BE2C (cell line): ENCODE measurements at regions not wholly inside any gene's neighbourhood (a gene's known extent, or its start where the extent isn't known, plus 50 kb on each side); places are given as distances from the start of the nearest gene placed in this dataset.
"Not testable (repeated sequence)": the region's sequence is repeated elsewhere in the genome, so short reads cannot be mapped to it uniquely, and the experiment has no call there.

Experiments used
- DNase-seq: peaks from one replicate; pipeline ENCODE4 v3.0.0-alpha.2; 2020
- H3K27me3 ChIP-seq: fragments of 250-450 bp; sonication (Bioruptor Pico); 2 replicates; pipeline ENCODE4 v1.5.1; 2020; ENCODE audit warnings: mild to moderate bottlenecking
- H3K36me3 ChIP-seq: fragments of 250-450 bp; sonication (Bioruptor Pico); 2 replicates; pipeline ENCODE4 v1.5.1; 2020; ENCODE audit warnings: mild to moderate bottlenecking
- H3K4me1 ChIP-seq: fragments of 250-450 bp; sonication (Bioruptor Pico); 2 replicates; pipeline ENCODE4 v1.5.1; 2020
- H3K4me3 ChIP-seq: 2 replicates; pipeline ENCODE4 v1.5.1; 2011; ENCODE audit warnings: low read depth, low read length
- H3K9me3 ChIP-seq: fragments of 250-450 bp; sonication (Bioruptor Pico); 2 replicates; pipeline ENCODE4 v1.5.1; 2020
- TF ChIP-seq, protein P1 (sequence below): IDR thresholded peaks from 2 replicates; pipeline ENCODE4 v1.5.1; 2012; ENCODE audit warnings: mild to moderate bottlenecking, low read depth, low read length

DNA sequence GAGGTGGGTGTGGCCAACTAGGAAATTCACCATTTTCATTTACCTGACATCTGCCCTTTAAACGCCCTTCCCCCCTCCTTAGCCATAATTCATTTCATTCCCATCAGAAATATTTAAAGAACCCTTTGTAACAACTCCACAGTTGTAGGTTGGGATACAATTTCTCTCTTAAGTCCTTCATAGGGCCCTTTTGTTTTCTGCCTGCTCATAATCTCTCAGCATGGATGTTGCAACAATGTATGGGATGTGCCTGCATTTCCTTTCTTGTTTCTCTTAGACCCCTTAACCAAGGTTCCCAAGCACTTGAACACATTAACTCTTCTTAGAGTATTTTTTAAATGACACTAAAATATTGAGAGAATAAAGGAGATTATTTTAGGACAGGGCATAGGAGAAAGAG is 51.7 kb upstream of the MYO10 start:
- Histone ChIP-seq H3K27me3 (no peaks in the 10 kb centered on the region), H3K36me3 (no peaks in the 10 kb centered on the region), H3K9me3 (no peaks in the 10 kb centered on the region; the same call in 1 of the 2 replicates), H3K4me1 (no peaks in the 10 kb centered on the region), H3K4me3 (no peak overlapping the region)
- no peak for DNase-seq
- TF ChIP-seq, protein P1, sequence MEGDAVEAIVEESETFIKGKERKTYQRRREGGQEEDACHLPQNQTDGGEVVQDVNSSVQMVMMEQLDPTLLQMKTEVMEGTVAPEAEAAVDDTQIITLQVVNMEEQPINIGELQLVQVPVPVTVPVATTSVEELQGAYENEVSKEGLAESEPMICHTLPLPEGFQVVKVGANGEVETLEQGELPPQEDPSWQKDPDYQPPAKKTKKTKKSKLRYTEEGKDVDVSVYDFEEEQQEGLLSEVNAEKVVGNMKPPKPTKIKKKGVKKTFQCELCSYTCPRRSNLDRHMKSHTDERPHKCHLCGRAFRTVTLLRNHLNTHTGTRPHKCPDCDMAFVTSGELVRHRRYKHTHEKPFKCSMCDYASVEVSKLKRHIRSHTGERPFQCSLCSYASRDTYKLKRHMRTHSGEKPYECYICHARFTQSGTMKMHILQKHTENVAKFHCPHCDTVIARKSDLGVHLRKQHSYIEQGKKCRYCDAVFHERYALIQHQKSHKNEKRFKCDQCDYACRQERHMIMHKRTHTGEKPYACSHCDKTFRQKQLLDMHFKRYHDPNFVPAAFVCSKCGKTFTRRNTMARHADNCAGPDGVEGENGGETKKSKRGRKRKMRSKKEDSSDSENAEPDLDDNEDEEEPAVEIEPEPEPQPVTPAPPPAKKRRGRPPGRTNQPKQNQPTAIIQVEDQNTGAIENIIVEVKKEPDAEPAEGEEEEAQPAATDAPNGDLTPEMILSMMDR, result no peak

DNA sequence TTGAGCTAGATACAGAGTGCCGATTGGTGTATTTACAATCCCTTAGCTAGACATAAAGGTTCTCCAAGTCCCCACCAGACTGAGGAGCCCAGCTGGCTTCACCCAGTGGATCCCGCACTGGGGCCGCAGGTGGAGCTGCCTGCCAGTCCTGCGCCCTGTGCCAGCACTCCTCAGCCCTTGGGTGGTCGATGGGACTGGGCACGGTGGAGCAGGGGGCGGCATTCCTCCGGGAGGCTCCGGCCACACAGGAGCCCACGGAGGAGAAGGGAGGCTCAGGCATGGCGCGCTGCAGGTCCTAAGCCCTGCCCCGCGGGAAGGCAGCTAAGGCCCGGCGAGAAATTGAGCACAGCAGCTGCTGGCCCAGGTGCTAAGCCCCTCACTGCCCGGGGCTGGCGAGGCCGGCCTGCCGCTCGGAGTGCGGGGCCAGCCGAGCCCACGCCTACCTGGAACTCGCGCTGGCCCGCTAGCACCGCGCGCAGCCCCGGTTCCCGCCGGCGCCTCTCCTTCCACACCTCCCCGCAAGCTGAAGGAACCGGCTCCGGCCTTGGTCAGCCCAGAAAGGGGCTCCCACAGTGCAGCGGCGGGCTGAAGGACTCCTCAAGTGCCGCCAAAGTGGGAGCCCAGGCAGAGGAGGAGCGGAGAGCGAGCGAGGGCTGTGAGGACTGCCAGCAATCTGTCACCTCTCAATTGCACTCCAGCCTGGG is 54.9 kb upstream of the MYO10 start:
- not testable (repeated sequence) for H3K4me3 ChIP-seq

DNA sequence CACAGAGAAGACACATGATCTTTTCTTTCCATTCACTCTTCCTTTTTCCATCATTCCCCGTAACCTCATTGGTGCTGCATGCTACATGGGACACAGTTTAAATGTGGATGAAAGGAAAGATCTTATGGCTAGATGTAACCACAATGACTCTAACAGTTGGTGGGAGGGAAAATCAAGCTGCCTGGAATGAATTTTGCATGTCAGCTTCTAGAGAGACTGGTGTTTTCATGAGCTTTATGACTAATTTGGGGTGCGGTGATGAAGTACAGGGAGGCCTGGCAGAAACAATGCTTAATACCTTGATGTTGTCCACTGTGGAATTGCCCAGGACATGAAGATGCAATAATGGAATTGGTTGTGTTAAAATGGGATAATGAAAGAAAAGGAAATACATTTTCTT is 55.9 kb upstream of the MYO10 start:
- TF ChIP-seq, protein P1, result no peak
- Histone ChIP-seq H3K27me3 (no peaks in the 10 kb centered on the region), H3K4me3 (no peak overlapping the region), H3K36me3 (no peaks in the 10 kb centered on the region), H3K9me3 (no peaks in the 10 kb centered on the region), H3K4me1 (no peaks in the 10 kb centered on the region)
- DNase-seq, result no peak

More for the DNA sequence above, 54.9 kb upstream of the MYO10 start:
- H3K27me3 ChIP-seq, H3K36me3 ChIP-seq, DNase-seq, H3K9me3 ChIP-seq, H3K4me1 ChIP-seq: not testable (repeated sequence)

DNA sequence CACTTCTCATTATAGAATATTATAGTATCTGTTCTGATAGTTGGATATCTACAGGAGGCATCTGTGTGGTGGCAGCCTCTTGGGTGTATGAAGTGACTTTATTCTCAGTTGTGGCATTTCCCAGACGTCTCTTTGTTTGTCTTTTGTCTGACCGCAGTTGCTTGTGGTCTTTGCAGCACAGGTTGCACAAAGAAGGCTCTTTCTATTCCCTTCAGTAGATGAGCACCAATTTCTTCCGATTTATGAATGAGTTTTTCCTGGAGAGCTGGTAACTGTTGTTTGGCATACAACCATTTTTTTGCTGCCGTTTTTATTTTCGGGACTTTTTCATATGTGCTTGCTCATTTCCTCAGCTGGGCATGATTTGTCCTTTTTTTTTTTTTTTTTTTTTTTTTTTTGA is 56.4 kb upstream of the MYO10 start:
- no peak overlapping the region for H3K4me3 ChIP-seq
- H3K9me3 ChIP-seq, result no peaks in the 10 kb centered on the region
- H3K4me1 ChIP-seq, result no peaks in the 10 kb centered on the region
- TF ChIP-seq, protein P1, result no peak
- DNase-seq, result no peak
- no peaks in the 10 kb centered on the region for H3K36me3 ChIP-seq
- H3K27me3 ChIP-seq, result no peaks in the 10 kb centered on the region

DNA sequence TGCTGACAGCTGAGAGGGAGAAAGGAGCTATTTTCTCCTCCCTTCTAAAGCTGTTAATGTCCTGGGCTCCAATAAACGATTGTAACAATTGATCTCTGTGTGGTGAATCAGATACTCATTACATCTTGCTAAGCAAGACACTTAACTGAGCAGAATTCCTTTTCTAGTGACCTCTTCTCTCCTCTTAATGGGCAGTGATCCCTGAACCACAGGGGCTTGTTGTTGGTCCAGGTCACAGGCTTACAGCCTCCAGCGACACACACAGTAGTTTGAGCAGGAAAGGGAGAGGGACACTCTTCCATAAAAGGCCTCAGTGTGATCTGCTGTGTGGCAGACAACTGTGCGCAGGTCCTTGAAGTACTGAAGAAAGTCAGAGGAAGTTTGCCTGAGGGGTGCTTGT is 58.5 kb upstream of the MYO10 start:
- Histone ChIP-seq H3K27me3 (no peaks in the 10 kb centered on the region), H3K4me1 (no peaks in the 10 kb centered on the region), H3K36me3 (no peaks in the 10 kb centered on the region), H3K4me3 (no peak overlapping the region), H3K9me3 (no peaks in the 10 kb centered on the region)
- no peak for DNase-seq
- TF ChIP-seq, protein P1, result no peak

DNA sequence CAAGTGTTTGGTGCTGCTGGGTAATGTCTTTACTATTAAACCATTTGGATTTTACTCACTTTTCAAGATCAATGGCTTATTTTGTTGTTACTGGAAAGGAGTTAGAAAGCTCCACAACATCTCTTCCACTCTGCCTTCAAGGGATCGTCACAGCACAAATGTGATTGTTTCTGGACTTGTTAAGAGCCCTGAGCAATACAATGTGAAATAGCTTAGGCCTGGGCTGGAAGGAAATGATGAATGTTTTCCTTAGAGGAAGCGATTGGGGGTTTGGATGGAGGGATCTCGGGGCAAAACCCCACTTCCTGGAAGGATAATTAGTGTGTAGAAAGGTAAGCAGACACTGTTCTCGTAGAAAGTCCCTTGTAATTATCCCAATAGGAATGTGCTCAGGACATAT is 59.3 kb upstream of the MYO10 start:
- DNase-seq, result no peak
- H3K4me3 ChIP-seq, result no peak overlapping the region
- TF ChIP-seq, protein P1, result no peak

More for the DNA sequence above, 59.3 kb upstream of the MYO10 start:
- H3K4me1 ChIP-seq, result no peaks in the 10 kb centered on the region
- no peaks in the 10 kb centered on the region for H3K9me3 ChIP-seq
- H3K36me3 ChIP-seq, result no peaks in the 10 kb centered on the region
- no peaks in the 10 kb centered on the region for H3K27me3 ChIP-seq
